ENCODE measurements at regions not wholly inside any gene's neighbourhood (a gene's known extent, or its start where the extent isn't known, plus 50 kb on each side); places are given as distances from the start of the nearest gene placed in this dataset.

- no peak for DNase-seq (ENCODE audit: low spot score)
- in situ Hi-C loops (cut with MboI; ENCODE audit: low pct_unique_long_range_greater_than_20kb, low sequenced_read_pairs, unreplicated experiment) = no loop called here
These were observed 51.8 kb upstream of the ADRA1D start for GRCh38 chr20:4300921-4301320.

GRCh38 chr20:4300401-4300800 is 51.3 kb upstream of the ADRA1D start:
- in situ Hi-C loops (cut with MboI; ENCODE audit: low pct_unique_long_range_greater_than_20kb, low sequenced_read_pairs, unreplicated experiment) = no loop called here
- TF ChIP-seq CTCF (IDR thresholded peaks at IDR 0.05; ENCODE audit: extremely low read depth, insufficient read depth, missing control alignments) = no peak
- no peak for DNase-seq (ENCODE audit: low spot score)

More at GRCh38 chr20:4300921-4301320, 51.8 kb upstream of the ADRA1D start:
- no peak for TF ChIP-seq CTCF (IDR thresholded peaks at IDR 0.05; ENCODE audit: extremely low read depth, insufficient read depth, missing control alignments)

GRCh38 chr20:4299773-4300172 is 50.7 kb upstream of the ADRA1D start:
- in situ Hi-C loops (cut with MboI; ENCODE audit: low pct_unique_long_range_greater_than_20kb, low sequenced_read_pairs, unreplicated experiment) = no loop called here
- no peak for DNase-seq (ENCODE audit: low spot score)
- TF ChIP-seq CTCF (IDR thresholded peaks at IDR 0.05; ENCODE audit: extremely low read depth, insufficient read depth, missing control alignments) = no peak

GRCh38 chr20:4299216-4299615 is 50.1 kb upstream of the ADRA1D start:
- no peak for DNase-seq (ENCODE audit: low spot score)
- in situ Hi-C loops (cut with MboI; ENCODE audit: low pct_unique_long_range_greater_than_20kb, low sequenced_read_pairs, unreplicated experiment) = no loop called here
- no peak for TF ChIP-seq CTCF (IDR thresholded peaks at IDR 0.05; ENCODE audit: extremely low read depth, insufficient read depth, missing control alignments)

Data from GM13977 (cell line).